ENCODE measurements at regions not wholly inside any gene's neighbourhood (a gene's known extent, or its start where the extent isn't known, plus 50 kb on each side); places are given as distances from the start of the nearest gene placed in this dataset.
"Not testable (repeated sequence)": the region's sequence is repeated elsewhere in the genome, so short reads cannot be mapped to it uniquely, and the experiment has no call there.

- FAIRE-seq (no peak), DNase-seq (ENCODE audit: insufficient read length, low spot score) (no peak)
Measured at GRCh38 chr6:156613996-156614395, 163.2 kb upstream of the ARID1B start.

- no peak for FAIRE-seq
- DNase-seq (ENCODE audit: insufficient read length, low spot score) = no peak
Measured at GRCh38 chr6:156612361-156612760, 164.8 kb upstream of the ARID1B start.

- no peak for DNase-seq (ENCODE audit: insufficient read length, low spot score)
- FAIRE-seq = no peak
Measured at GRCh38 chr6:156602066-156602385, 175.2 kb upstream of the ARID1B start.

- DNase-seq (ENCODE audit: insufficient read length, low spot score) (no peak), FAIRE-seq (no peak)
Measured at GRCh38 chr6:156601152-156602065, 175.8 kb upstream of the ARID1B start.

DNA sequence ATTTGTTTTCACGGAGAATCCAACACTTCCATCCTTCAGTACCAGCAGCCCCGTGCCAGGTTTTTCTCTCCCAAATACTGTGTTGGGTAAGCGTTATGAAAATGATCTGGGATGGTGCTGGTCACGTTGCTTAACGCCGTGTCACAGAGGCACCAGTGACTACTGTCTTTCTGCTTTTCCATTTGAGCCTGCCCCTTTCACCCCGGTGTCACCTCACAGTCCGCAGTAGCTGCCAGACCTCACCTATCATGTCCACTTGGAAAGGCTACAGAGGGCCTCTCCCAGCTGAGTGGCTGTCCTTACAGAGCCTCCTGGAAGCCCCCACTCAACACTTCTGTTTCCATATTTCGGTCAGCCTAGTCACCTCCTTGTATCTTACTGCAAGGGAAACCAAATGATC lies 176.5 kb upstream of the ARID1B start:
- FAIRE-seq = no peak

GRCh38 chr6:156599978-156600590 lies 177.1 kb upstream of the ARID1B start:
- no peak for FAIRE-seq
- no peak for DNase-seq (ENCODE audit: insufficient read length, low spot score)

More for the DNA sequence above, 176.5 kb upstream of the ARID1B start:
- no peak for DNase-seq (ENCODE audit: insufficient read length, low spot score)

DNA sequence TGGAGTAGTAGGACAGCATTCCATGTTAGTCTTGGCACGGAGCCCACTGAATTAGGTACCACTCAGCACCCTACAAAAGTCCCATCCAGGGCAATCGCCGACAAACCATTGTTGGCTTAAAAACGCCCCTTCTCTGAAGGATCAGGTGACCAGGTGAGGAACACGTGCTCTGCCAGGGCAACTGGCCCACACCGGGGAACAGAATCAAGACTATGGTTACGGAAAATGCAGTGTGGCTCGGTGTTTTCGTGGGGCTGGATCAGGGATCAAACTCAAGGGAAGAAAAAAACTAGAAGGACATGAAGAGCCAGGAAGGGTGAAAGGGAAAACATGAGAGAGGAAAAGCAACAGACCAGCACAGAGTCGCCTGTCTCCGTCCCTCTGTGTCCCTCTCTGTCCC lies 177.8 kb upstream of the ARID1B start:
- FAIRE-seq (no peak), DNase-seq (ENCODE audit: insufficient read length, low spot score) (no peak)

- FAIRE-seq = no peak
- no peak for DNase-seq (ENCODE audit: insufficient read length, low spot score)
Measured at GRCh38 chr6:156598855-156599180, 178.4 kb upstream of the ARID1B start.

- DNase-seq (ENCODE audit: insufficient read length, low spot score) = no peak
- no peak for FAIRE-seq
Measured at GRCh38 chr6:156598071-156598854, 178.9 kb upstream of the ARID1B start.

DNA sequence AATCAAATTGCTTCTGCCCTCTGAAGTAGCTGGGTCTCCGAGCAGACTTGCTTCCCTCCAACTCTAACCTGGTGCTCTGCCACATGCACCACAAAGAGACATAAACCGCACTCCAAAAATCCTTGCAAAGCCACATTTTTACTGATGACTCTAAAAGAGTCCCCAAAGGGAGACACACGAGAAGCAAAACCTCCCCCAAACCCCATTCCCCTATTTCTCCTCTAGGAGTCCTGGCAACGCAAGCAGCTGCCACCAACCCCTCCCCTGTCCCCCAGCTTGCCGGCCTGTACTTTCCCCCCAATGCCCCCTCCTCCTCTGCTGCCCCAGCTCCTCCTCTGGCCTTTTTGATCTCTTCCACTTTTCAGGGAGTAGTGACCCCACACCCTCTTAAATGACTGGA lies 180.1 kb upstream of the ARID1B start:
- DNase-seq (ENCODE audit: insufficient read length, low spot score) (no peak), FAIRE-seq (no peak)

DNA sequence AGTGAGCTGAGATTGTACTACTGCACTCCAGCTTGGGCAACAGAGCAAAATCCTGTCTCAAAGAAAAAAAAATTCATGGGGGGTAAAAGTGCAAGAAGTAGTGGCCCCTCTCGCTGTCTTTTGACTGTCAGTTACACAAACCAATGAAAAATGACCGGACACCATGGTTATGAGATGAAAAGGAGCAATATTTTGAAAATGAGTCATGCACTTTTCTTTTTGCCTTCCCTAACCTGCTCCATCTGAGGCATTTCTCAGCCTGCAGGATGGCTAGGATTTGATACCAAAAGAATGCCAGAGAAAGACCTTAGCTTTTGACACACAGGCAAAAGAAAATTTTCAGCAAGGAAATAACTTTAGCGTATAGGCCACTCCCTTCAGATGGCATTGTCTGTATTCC lies 181.7 kb upstream of the ARID1B start:
- FAIRE-seq (no peak), DNase-seq (ENCODE audit: insufficient read length, low spot score) (peak; percentile 15)

DNA sequence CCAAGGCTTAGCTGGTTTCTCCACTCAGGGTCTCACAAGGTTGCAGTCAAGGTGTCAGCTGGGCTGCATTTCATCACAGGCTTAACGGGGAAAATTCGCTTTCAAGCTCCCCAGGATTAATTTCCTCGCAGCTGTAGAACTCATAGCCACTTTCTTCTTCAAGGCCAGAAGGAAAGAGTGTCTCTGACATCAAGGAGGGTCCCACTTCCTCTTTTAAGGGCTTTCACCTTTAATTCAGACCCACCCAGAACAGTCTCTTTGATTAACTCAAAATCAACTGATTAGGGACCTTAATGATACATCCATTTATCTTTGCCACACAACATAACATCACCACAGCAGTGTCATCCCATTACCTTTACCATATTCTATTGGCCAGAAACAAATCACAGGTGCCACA lies 183.3 kb upstream of the ARID1B start:
- no peak for FAIRE-seq

DNA sequence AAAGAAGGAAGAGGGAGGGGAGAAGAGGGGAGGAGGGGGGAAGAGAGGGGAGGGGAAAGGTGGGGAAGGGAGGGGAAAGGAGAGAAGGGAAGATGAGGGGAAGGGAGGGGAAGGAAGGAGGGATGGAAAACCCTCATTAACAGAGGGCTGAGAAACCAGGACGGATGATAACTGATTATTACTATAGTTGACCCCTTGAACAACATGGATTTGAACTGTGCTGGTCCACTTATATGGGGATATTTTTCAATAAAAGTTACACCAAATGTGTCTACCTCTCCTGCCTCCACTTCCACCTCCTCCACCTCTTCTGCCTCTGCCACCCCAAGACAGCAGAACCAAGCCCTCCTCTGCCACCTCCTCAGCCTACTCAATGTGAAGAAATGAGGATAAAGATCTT lies 184.1 kb upstream of the ARID1B start:
- DNase-seq (ENCODE audit: insufficient read length, low spot score) (no peak), FAIRE-seq (no peak)

More for the DNA sequence above, 183.3 kb upstream of the ARID1B start:
- no peak for DNase-seq (ENCODE audit: insufficient read length, low spot score)

DNA sequence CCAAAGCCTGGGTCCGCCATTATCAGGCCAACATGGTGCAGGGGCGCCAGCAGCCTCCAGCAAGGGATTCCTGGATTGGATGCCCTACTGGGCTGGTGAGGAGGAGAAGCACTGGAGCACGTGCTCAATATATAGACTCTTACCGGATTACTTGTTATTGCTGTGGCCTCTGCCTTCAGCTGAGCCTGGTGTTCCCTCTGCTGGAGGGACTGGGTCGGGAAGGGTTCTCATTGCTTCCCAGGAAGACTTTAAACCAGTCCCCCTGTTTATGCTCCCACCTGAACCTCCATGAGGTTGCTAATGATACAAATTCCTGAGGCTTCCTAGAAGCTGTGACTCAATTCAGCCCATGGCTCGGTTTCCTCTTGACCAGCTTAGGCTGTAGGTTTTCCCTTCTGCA lies 186.7 kb upstream of the ARID1B start:
- DNase-seq (ENCODE audit: insufficient read length, low spot score) (no peak), FAIRE-seq (no peak)

- FAIRE-seq (no peak), DNase-seq (ENCODE audit: insufficient read length, low spot score) (peak; percentile 19)
Measured at GRCh38 chr6:156589281-156589680, 187.9 kb upstream of the ARID1B start.

DNA sequence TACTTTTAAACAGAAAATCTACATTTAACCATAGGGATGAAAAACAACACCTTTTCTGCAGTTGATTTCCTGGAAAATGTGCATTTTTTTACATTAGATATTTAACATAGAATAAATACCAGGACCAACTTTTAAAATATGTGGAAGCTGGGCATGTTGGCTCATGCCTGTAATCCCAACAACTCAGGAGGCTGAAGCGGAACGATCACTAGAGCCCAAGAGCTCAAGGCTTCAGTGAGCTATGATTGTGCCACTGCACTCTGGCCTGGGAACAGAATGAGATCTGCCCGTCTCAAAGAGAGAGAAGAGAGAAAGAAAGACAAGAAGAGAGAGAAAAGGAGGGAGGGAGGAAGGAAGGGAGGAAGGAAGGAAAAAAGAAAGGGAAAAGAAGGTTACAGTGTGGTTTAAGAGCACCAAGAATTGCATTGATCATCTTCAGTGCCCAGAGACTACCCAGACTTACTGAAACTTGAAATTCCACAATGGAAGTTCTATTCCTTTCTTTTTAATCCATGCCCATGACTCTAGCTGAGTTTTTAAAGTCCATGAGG lies 189.4 kb upstream of the ARID1B start:
- FAIRE-seq = no peak
- DNase-seq (ENCODE audit: insufficient read length, low spot score) = no peak

- FAIRE-seq (no peak), DNase-seq (ENCODE audit: insufficient read length, low spot score) (no peak)
Measured at GRCh38 chr6:156587071-156587470, 190.1 kb upstream of the ARID1B start.

DNA sequence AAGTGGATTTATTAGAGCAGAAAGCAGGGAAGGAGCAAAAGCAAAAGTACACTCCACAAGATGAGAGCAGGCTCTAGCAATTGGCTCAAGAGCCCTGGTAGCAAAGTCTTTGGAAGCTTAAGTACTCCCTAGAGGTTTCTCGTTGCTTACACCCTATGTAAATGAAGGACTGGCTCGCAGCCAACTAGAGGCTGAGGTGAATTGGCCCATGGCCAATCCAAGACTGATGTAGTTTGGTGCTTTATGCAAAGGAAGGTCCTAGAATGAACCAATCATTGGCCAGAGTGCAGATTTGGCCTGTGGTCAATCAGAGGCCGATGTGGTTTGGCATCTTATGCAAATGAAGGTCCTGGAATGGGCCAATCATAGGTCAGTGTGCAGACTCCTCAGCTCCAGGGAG lies 191.3 kb upstream of the ARID1B start:
- FAIRE-seq (no peak), DNase-seq (ENCODE audit: insufficient read length, low spot score) (no peak)

- FAIRE-seq; DNase-seq (ENCODE audit: insufficient read length, low spot score): not testable (repeated sequence)
Measured at GRCh38 chr6:156584121-156584520, 193.1 kb upstream of the ARID1B start.

DNA sequence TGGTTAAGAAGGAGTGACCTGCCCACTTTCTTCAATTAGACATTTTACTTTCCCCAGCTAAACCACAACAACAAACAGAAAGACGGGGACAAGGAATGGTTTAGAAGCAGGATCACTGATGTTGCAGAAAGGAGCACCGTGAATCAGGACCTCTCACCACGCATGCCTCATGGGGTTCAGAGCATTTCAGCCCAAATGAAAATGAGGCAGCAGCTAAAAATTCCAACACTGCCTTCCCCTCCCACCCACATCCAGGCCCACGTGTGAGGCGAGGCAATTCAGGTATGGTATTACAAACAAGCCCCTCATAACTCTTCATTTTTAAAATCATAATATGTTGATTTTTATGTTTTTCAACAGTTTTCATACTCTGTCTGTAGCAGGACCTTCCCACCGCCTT lies 194.1 kb upstream of the ARID1B start:
- DNase-seq (ENCODE audit: insufficient read length, low spot score) (no peak), FAIRE-seq (no peak)

DNA sequence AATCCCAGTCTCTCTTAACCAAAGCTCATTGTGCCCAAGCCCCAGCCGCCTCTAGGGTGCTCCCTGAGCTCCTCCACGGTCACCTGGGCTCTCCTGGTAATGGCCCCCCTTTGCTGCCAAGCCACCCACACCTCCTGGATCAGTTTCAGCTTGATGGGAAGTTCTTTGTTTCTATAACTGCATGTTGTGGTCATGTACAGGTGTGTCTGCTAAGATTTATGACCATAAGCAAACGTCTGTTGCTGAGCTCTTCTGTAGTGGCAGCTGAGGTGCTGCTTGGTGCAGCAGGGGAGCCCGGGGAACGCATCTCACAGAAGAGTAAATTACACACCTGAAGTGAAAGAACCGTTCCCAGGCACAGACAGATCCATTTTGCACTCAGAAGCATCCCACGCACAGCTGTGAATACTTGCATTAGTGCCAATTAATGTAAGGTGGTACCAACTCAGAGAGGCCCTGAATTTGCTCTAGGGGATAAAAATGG lies 194.6 kb upstream of the ARID1B start:
- FAIRE-seq (no peak), DNase-seq (ENCODE audit: insufficient read length, low spot score) (no peak)
